Brain microvascular endothelial cell (primary cell): ENCODE measurements at regions not wholly inside any gene's neighbourhood (a gene's known extent, or its start where the extent isn't known, plus 50 kb on each side); places are given as distances from the start of the nearest gene placed in this dataset.

Experiments used
- DNase-seq: peaks from one replicate; pipeline ENCODE4 v3.0.0-alpha.2; 2020
- H3K27ac ChIP-seq: fragments of 250-450 bp; sonication (Bioruptor Pico); 2 replicates; pipeline ENCODE4 v1.5.1; 2020; ENCODE audit warnings: mild to moderate bottlenecking, moderate library complexity
- H3K27me3 ChIP-seq: fragments of 250-450 bp; sonication (Bioruptor Pico); replicated peaks from 2 replicates; pipeline ENCODE4 v1.5.1; 2020; ENCODE audit warnings: mild to moderate bottlenecking
- H3K36me3 ChIP-seq: fragments of 250-450 bp; sonication (Bioruptor Pico); replicated peaks from 2 replicates; pipeline ENCODE4 v1.5.1; 2020; ENCODE audit warnings: mild to moderate bottlenecking
- H3K4me3 ChIP-seq: 2 replicates; pipeline ENCODE4 v1.5.1; 2011; ENCODE audit warnings: low read depth, mild to moderate bottlenecking, control low read depth, low read length, moderate library complexity
- CTCF ChIP-seq: IDR thresholded peaks from 2 replicates; pipeline ENCODE4 v1.5.1; 2011; ENCODE audit warnings: low read depth, mild to moderate bottlenecking, moderate library complexity, low read length, control low read depth, inconsistent platforms; ENCODE audit errors: missing control alignments
- in situ Hi-C: cut with HindIII; loops from 2 replicates; pipeline ENCODE4 v1.10.0; 2017; ENCODE audit warnings: low sequenced_read_pairs, low pct_ligation_motif_present

GRCh38 chr4:14317351-14317750, 684.9 kb upstream of the CPEB2 start:
- no peak for DNase-seq
- Histone ChIP-seq H3K27ac (no peak overlapping the region), H3K4me3 (no peak overlapping the region), H3K36me3 (no peaks in the 10 kb centered on the region), H3K27me3 (no peaks in the 10 kb centered on the region)
- in situ Hi-C loops = no loop called here
- TF ChIP-seq CTCF = no peak

- TF ChIP-seq CTCF = no peak
- no peak overlapping the region for H3K27ac ChIP-seq
- no peak overlapping the region for H3K4me3 ChIP-seq
- DNase-seq = no peak
- no peaks in the 10 kb centered on the region for H3K36me3 ChIP-seq
- in situ Hi-C loops = no loop called here
- H3K27me3 ChIP-seq = no peaks in the 10 kb centered on the region
Measured at GRCh38 chr4:14318671-14319070, 683.6 kb upstream of the CPEB2 start.

- Histone ChIP-seq H3K27ac (no peak overlapping the region), H3K27me3 (no peaks in the 10 kb centered on the region), H3K36me3 (no peaks in the 10 kb centered on the region), H3K4me3 (no peak overlapping the region)
- no peak for TF ChIP-seq CTCF
- no peak for DNase-seq
- in situ Hi-C loops = no loop called here
Measured at GRCh38 chr4:14321723-14322122, 680.6 kb upstream of the CPEB2 start.

GRCh38 chr4:14323191-14323590, 679.1 kb upstream of the CPEB2 start:
- no peak overlapping the region for H3K4me3 ChIP-seq
- in situ Hi-C loops = no loop called here
- no peak overlapping the region for H3K27ac ChIP-seq
- no peaks in the 10 kb centered on the region for H3K36me3 ChIP-seq
- no peak for DNase-seq
- H3K27me3 ChIP-seq = no peaks in the 10 kb centered on the region
- TF ChIP-seq CTCF = no peak

- in situ Hi-C loops = no loop called here
- Histone ChIP-seq H3K27me3 (no peaks in the 10 kb centered on the region), H3K27ac (no peak overlapping the region), H3K36me3 (no peaks in the 10 kb centered on the region), H3K4me3 (no peak overlapping the region)
- no peak for TF ChIP-seq CTCF
- DNase-seq = no peak
Measured at GRCh38 chr4:14329228-14329627, 673.1 kb upstream of the CPEB2 start.

- H3K27me3 ChIP-seq = no peaks in the 10 kb centered on the region
- in situ Hi-C loops = no loop called here
- H3K36me3 ChIP-seq = no peaks in the 10 kb centered on the region
- no peak for DNase-seq
- no peak overlapping the region for H3K27ac ChIP-seq
- TF ChIP-seq CTCF = no peak
- no peak overlapping the region for H3K4me3 ChIP-seq
Measured at GRCh38 chr4:14333616-14334015, 668.7 kb upstream of the CPEB2 start.
